A549 (cell line): ENCODE measurements at regions not wholly inside any gene's neighbourhood (a gene's known extent, or its start where the extent isn't known, plus 50 kb on each side); places are given as distances from the start of the nearest gene placed in this dataset.

Experiments
- CEBPB ChIP-seq, 2 experiments: fragments of >200 bp in 1 of 2; sonication (Bioruptor Twin) in 1 of 2; formaldehyde crosslinking in 1 of 2; IDR thresholded peaks; 2 replicates each; pipeline ENCODE4 v1.6.1; 2012 to 2016
- CHD2 ChIP-seq: fragments of 150-350 bp; IDR thresholded peaks from 2 replicates; pipeline ENCODE4 v1.6.1; 2014; ENCODE audit warnings: low read length; ENCODE audit not compliant: partially characterized antibody
- CTCF ChIP-seq: fragments of >200 bp; sonication (Bioruptor Twin); formaldehyde crosslinking; IDR thresholded peaks from 3 replicates; pipeline ENCODE4 v1.5.1; 2016
- NFE2L2 ChIP-seq: fragments of 150-350 bp; conservative IDR thresholded peaks from 2 replicates; pipeline ENCODE4 v1.6.1; 2014; ENCODE audit warnings: low read length
- POLR2A ChIP-seq: IDR thresholded peaks from 2 replicates; pipeline ENCODE4 v1.6.1; 2012; ENCODE audit warnings: mild to moderate bottlenecking, low read length
- POLR2AphosphoS2 ChIP-seq: conservative IDR thresholded peaks from 2 replicates; pipeline ENCODE4 v1.6.1; 2012; ENCODE audit warnings: low read length, improper control_type of control experiment, inconsistent platforms
- RAD21 ChIP-seq, 2 experiments: fragments of >200 bp in 1 of 2; sonication (Bioruptor Twin) in 1 of 2; formaldehyde crosslinking in 1 of 2; IDR thresholded peaks in 1 of 2; conservative IDR thresholded peaks in 1 of 2; 2 replicates in 1 of 2; 3 replicates in 1 of 2; pipeline ENCODE4 v1.6.1; 2012 to 2018; ENCODE audit warnings: inconsistent platforms in 1 of 2
- REST ChIP-seq: fragments of 200-600 bp; sonication (generic); IDR thresholded peaks from 2 replicates; pipeline ENCODE4 v1.6.1; 2016; ENCODE audit warnings: antibody characterized with exemption, mild to moderate bottlenecking, moderate library complexity
- RFX5 ChIP-seq: fragments of 450-650 bp; IDR thresholded peaks from 2 replicates; pipeline ENCODE4 v1.7.1; 2014; ENCODE audit warnings: antibody characterized with exemption, mild to moderate bottlenecking, moderate library complexity
- SMC3 ChIP-seq: fragments of >200 bp; sonication (Bioruptor Twin); formaldehyde crosslinking; IDR thresholded peaks from 3 replicates; pipeline ENCODE4 v1.6.1; 2018; ENCODE audit warnings: inconsistent platforms
- TP53 ChIP-seq: fragments of 250-450 bp; sonication (Bioruptor Pico); IDR thresholded peaks from 2 replicates; pipeline ENCODE4 v1.5.0; 2021; ENCODE audit warnings: mild to moderate bottlenecking, moderate library complexity
- ZNF302 ChIP-seq: fragments of 250-450 bp; sonication (Bioruptor Pico); IDR thresholded peaks from 2 replicates; pipeline ENCODE4 v1.9.0; 2021; ENCODE audit warnings: inconsistent platforms, mild to moderate bottlenecking, moderate library complexity

GRCh38 chr16:73521499-73521898 is 473.6 kb upstream of the ZFHX3 start:
- no peak for TF ChIP-seq REST
- TF ChIP-seq CTCF, result no peak
- no peak for TF ChIP-seq TP53 (CRISPR knock-in tag)
- no peak for TF ChIP-seq CHD2
- no peak for TF ChIP-seq POLR2A
- TF ChIP-seq NFE2L2, result no peak
- no peak for TF ChIP-seq ZNF302 (CRISPR knock-in tag)
- TF ChIP-seq RAD21 (conservative IDR thresholded peaks at IDR 0.05 in 1 of 2, IDR thresholded peaks at IDR 0.05 in 1 of 2), result no peak
- no peak for TF ChIP-seq SMC3
- TF ChIP-seq CEBPB (IDR thresholded peaks at IDR 0.05), result no peak
- TF ChIP-seq POLR2AphosphoS2, result no peak
- no peak for TF ChIP-seq RFX5
